Stimulated activated CD8-positive, alpha-beta memory T cell treated with anti-CD3 and anti-CD28 coated beads, Interleukin-4, amount 100 ng/mL, for 1 hour (primary cell): ENCODE measurements at regions not wholly inside any gene's neighbourhood (a gene's known extent, or its start where the extent isn't known, plus 50 kb on each side); places are given as distances from the start of the nearest gene placed in this dataset.

Source experiments
- DNase-seq, 2 donors: peaks; one replicate each; pipeline ENCODE4 v3.0.0-alpha.2; 2020; ENCODE audit warnings: low read depth in 2 of 2, low spot score in 1 of 2

DNA sequence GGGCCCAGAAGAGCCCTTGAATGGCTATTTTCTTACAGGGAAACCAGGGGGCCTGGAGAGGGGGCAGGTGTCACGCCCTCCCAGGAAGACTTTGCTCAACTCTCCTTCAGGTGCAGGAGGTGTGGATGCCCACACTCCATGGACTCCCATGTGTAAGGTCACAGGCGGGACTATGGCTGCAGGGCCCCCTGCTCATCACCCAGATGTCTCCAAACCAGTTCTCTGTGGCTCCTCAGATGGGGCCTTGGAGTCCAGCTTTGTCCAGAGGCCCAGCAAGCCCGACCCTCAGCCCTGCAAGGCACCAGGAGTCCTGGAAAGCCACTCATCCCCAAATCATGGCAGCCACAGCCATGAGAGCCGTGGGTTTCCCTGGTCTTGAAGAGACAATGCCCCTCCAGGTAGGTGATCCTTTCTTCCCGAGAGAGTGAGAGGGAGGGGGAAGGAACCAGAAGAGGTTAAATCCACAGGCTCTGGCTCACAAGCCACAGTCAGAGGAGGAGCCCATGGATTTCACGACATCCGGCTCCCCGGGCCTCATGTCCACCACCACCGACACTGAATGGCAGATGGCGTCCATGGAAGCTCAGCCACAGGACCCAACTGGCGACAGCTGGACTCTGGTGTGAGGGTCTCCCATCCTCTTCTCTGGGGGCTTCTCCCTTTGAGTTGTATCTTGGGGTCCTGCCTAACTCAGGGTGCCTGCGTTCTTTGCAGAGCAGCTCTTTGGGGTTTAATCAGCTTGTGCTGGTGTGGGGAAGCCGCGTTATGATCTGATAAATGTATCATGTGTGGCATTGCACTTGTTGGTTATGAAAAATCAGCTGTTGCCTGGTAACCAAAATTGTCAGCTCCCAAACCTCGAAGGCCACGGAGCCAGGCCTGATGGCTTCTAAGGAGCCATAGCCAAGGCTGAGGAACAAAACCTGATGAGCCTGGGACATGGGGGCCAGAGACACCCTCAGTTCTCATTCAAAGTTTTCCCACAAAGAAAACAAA is 620.4 kb downstream of the BRD1 start:
- no peak for DNase-seq

DNA sequence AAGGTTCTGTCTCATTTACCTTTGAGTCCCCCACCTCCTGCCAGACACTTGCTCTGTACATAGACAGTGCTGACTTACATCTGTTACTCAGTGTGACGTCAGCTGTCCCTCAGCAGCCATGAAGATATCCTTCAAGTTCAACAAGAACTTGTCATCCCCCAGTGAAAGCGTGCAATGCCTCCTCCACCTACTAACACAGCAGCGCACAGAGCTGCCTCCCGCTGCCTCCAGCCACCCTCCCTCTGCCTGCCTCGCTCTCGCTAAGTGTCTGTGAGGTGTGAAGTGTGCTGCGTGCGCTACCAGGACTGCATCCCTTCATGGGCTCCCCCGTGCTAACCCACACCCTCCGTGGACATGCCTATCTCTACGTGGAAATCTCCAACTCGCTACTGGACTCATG is 621.4 kb downstream of the BRD1 start:
- DNase-seq: no peak

DNA sequence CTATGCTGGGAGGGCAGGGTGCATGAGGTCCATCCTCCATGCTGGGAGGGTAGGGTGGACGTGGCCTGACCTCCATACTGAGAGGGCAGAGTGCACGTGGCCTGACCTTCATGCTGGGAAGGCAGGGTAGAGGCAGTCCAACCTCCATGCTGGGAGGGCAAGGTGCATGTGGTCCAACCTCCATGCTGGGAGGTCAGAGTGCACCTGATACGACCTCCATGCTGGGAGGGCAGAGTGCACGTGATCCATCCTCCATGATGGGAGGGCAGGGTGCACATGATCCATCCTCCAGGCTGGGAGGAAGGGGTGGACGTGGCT is 622.2 kb downstream of the BRD1 start:
- DNase-seq: no peak

DNA sequence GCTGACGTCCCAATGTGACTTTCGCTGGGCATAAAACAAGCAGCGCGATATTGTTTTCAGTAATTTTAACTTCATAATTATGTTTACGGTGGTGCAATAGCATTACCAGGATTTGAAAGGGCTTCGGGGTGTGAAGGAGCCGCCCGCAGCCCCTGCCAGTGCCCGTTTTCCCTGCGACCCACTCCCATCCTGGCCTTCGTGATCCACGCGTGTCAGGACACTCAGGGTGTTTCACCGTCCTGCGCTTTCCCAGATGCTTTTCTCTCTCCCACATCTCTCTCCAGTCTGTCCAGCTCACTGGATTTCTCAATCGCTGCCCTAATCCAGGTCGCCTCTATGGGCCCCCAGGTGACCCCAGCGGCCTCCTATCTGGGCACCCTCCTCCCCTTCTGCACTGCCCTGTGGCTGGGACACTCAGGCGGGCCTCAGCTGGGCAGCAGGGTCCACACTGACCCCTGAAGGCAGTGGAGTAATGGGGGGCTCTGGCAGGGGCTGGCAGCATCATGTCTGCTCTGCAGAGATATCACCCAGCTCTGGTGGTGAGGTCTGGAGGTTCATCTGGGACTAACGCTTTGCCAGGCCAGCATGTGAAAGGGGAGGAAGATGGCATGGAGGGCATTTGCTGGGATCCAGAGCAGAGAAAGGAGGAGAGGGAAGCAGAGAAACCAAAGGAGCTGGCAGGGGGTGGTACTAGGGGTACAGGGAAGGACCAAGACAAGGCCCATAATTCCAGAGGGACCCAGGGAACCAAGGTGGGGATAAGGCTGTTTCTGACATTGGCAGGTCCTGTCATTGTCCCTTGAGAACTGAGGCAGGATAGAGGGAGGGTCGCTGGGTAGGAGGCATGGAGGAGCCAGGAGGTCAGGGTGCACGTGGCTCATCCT is 622.8 kb downstream of the BRD1 start:
- no peak for DNase-seq

DNA sequence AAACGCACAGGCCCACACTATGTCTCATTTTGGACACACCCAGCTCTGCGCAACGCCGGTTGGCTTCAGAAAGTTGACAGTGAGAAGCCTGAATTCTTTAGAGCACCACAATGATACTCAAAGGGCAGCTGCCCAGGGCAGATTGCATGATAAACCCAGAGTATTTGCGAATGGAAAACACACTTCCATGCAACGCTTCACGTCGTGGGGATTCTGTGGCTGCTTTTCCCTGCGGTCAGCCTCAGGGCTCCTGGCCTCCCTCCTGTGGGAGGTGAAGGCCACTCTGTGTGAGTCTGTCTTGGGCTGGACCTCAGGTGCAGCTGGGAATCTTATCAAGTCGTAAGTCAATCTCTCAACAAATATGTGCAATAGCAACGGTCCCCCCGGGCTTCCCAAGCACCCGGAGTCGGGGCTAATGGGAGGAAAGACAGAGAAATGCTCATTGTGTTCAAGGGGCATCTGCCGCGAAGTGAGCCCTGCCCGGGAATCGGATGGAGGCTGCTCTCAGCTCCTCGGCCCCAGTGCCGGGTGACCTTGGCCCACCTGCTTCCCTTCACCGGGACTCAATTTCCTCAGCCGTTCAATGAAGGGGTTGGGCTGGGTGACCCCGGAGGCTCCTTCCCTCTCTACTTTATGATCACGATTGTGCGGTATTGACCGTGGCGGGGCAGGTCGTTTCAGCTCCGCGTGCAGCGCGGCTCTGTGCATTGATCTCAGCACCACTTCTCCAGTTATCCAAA is 623.6 kb downstream of the BRD1 start:
- no peak for DNase-seq

DNA sequence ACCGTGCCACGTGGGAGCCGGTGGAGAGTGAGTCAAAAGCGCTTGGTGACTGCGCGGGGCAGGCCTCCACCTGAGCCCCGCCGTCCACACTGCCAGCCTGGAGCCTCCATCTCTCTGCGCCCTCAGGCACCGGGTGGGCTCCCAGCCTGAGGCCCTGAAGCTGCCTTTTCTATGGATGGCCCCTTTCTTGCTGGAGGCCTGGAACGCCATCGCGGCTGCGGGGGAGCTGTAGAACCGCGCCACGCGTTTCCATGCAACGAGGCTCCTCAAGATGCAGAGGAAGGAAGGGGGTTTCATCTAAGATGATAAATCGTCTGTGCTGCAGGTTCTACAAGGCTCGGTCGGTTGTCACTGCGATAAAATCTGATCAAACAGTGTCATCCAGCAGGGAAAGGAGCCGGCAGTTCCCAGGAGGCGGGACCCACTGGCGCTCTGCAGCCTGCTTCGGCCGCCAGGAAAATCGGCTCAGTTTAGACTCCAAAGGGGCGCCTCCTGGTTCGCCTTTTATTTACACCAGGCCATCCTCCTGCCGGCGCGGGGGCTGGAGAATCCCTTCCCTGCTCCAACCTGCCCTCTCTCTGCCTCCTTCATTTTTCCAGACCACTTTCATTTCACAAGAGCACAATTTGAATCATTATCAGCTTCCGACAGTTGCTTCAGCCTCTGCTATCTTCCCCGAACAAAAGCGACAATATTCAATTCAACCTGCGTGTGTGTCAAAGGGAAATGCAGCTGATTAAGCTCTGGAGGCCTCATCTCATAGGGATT is 624.4 kb downstream of the BRD1 start:
- no peak for DNase-seq

DNA sequence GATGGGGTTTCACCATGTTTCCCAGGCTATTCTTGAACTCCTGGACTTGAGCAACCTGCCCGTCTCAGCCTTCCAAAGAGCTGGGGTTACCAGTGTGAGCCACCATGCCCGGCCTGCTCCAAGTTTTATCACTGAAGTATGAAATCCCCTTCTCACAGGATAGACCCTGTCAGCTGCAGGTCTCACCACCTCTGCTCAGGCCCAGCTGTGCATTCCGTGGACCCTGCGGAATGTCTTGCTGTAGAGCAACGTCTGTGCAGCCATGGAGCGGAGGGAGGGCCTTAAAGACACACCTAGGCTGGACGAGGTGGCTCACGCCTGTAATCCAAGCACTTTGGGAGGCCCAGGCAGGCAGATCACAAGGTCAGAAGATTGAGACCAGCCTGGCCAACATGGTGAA is 625.4 kb downstream of the BRD1 start:
- DNase-seq: no peak

DNA sequence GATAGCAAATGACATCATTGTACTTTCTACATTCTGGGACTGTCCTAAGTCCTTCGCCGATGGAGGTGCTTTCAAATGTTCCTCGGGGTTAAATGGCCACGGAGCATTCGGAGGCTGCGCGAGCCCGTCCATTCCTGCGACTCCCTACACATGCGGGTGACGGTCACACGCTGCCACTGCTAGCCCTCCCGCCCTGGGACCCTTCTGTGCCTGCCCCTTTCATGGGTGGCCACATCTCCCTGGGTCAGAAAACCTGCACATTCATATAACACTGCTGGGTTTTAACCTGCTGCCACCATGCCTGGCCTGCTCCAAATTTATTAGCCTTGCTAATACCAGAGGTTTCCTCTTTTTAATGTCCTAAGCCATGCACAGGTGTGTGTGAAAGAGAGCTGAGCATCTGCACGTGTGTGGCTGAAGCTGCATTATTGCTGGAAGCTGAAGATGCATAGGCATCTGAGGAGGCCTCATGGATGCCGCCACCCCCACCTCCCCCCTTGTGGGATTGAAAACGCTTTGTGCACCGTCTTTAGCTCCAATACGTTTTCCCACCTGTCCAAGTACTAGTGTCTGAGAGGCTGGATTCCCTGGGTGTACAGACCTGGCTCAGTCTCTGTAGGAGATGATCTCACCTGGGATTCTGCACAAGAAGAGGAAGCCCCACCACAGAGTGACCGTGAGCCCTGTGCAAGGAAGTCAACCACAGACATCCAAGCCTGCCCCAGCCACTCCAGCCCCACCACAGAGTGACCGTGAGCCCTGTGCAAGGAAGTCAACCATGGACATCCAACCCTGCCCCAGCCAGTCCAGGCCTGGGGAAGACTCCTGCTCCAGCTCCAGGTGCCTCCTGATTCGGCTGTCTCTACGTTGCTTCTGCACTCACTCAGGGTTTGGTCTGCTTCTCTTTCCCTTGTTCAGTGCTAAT is 626.4 kb downstream of the BRD1 start:
- DNase-seq: no peak

DNA sequence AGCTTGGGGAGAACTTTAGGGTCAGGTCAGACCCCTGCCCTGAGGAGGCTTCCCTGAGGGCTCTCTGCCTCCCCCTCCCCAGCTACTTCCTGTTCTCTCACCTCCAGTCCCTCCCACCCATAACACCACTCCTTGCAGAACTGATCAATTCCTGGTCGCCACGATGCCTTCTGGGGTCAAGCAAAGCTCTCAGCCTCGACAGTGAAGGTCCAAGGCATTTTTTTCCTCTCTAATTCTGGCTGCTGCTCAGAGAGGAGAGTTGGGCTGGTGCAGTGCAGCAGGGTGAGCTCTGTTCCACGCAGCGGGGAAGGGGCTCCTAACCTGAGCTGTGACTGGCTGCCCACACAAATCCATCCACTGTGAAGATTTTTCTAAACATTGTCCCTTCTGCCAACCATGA is 628.4 kb downstream of the BRD1 start:
- no peak for DNase-seq

DNA sequence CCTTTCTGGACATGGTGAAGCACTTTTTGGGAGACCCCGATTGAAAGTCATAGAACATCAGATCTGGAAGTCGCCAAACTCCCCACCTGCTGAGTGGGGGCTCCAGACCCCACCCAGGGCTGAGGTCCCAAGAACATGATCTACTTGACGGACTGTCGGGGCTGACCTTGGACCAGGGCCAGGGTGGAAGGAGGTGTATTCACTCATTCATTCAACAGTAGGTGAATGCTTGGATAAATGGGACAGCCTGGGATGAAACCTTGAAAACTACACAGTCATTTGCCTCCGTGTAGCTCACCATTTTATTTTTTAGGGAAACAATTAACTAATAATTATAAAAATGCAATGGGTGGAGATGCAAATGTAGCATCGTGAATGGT is 629.0 kb downstream of the BRD1 start:
- DNase-seq: no peak

DNA sequence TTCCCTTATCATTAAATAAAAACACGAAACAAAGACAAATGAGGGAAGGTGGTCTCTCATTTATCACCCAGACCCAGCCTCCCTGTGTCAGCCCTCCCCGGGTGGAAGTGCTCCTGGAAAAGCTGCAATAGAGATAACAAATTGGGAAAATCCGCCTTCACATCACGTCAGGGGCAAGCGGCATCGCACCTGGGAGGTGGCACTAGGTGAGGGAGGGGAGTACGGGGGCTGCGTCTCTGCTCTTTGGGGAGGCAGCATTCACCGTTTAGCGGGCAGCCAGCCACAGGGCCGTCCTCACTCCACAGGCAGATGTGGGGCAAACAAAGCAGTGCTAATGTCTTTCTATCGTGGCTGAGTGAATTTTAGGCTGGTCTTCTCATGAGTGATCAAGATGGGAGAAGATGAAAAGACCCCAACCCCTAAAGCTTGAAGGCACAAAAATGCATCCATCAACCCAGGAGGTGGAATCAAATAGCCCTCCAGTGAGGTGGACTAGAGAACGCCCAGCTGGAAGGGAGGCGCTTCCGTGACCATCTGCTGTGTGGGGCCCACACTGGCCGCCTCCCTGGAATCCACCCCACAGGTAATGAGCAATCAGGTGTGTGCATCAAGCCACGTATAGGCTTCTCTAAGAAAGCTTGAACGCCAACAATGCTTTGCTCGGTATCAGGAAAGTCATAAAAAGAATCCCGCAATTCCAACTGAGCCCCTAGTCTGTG is 629.5 kb downstream of the BRD1 start:
- DNase-seq: no peak

DNA sequence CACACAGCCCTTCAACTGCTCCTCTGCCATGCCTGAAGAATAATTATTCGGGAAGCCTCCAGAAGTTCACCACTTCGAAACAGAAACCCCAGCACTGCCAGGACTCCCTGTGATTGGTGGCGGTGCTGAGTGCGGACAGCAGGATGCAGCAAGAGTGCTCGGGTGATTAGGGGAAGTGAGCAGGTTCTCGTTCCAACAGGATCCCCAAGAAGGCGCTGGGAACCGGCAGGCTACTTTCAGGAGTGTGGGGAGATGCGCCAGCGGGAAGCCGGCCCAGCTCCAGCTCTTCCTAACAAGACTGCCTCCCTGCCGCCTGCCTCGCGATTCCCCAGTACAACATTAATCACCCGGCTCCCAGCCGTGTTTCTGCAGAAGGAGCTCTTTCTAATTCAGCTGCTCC is 630.2 kb downstream of the BRD1 start:
- DNase-seq: no peak

DNA sequence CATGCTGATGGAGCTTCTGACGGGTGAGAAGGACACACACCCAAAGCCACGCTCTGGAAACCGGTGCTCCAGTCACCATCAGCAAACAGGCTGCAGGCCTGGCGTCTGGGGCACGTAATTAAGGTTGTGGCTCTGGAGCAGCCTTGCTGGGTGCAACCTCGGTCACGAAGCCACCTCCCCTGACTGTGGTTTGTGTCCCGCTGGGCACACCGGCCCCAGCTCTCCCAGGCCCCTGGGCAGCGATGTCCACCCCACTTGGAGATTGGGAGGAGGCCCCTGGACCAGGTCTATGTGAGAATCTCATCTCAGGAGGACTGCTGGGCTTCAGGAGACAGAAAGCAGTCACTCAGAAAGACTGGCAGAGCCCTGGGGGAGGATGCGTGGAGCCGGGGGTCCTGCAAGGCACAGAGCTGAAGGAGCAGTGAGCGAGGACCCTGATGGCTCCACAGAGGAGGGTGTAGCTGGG is 631.6 kb downstream of the BRD1 start:
- DNase-seq: no peak

DNA sequence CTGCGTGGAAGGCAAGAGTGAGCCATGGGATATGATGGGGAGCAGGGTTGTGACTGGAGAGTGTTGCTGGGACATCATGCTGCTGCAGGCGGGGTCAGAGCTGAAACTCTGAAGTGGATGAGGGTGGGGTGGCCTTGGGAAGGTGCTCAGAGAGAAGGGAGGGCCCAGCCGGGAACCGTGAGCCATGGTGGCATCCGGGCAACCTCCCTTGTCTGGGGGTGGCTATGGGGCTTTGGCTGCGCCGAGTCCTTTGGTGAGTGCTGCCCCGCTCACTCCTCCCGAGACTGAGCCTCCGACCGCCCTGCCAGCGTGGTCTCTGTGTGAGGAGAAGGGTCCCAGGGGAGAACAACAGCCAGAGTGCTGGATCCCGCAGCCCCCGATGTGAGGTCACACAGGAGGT is 632.0 kb downstream of the BRD1 start:
- no peak for DNase-seq

DNA sequence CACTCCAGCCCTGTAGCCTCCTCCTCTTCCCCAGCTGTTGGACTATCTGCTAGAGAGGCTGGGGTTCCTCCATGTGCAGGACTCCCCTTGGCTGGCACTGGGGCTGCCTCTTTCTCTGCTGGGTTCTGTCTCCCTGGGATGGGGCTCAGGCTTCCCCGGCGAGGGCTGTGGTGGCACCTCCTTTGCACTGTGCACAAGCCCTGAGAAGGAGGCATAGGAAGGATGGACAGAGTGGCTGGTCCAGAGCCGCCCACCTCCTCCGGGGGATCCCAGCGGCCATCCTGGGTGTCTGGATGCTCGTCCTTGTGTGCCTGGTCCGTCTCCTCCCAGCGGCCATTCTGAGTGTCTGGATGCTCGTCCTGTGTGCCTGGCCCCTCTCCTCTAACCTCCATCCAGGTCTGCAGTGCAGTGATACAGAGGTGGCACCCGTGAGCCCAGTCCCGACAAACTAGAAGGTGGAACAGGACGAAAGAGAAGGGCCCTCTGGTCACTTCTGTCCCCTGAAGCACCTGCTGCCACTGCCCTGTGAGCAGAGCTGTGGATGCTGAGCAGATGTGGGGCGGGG is 633.7 kb downstream of the BRD1 start:
- DNase-seq: no peak

DNA sequence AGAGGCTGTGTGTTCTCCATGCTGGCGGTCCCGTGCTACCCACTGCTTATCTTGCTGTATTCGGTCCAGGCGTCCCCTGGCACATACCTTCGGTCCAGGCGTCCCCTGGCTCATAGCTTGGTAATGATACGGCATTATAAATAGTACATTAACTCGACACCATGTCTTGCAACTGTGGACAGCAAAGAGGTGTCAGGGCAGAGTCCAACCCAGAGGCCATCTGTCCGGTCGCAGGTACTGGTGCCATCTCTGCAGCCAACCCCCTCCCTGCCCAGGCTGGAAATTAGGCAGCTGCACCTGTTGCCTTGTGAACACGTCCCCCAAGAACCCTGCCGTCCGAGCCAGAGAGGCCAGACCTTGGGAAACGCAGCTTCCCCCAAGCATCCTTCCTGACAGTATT is 634.3 kb downstream of the BRD1 start:
- no peak for DNase-seq

DNA sequence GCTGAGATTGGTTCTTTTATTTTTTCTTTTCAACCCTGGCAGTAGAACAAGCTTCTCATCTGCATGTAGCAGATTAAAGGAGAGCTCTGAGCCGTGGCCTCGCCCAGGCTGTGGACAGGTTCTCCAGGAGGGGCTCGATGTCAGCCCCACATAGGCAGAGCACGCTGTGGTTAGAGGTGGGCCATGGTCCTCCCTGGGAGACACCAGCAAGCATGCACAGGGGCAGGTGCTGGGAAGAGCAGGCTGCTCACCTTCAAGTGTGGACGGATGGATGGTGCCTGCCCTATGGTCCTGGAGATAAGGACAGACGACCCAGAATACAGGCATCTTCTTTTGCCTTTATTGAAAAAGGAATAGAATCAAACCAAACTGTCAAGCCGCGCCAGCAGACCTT is 634.8 kb downstream of the BRD1 start:
- DNase-seq: no peak

DNA sequence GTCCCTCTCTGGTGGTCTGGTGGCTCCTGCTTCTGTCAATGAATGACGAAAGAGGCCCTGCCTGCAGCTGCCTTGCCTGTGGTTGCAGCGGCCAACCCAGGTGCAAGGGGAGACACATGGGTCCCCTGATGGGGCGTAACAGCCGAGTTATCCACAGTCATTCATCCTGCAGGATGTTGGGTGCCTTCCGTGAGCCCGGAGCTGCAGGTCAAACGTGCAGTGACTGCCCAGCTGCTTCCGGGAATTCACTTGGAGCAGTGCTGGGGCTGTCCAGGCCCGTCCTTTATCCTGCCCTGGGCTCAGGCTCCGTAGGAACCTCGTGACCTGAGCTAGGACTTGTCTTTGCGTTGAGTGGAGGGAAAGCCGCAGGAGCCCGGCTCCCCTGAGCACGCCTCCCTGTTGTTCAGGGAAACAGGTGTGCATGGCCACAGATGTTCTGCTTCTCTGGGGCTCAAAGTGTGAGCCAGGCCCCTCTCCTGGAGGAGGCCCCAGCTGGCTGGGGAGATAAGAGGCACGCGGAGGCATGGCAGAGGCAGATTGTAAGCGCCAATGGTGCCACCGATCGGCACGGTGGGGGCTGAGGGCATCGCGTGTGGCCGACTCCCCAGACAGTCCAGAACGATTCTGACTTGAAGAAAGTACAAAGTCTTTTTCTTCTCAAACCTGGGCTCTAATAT is 635.4 kb downstream of the BRD1 start:
- DNase-seq: no peak
